HG03135 (cell line): ENCODE measurements at regions not wholly inside any gene's neighbourhood (a gene's known extent, or its start where the extent isn't known, plus 50 kb on each side); places are given as distances from the start of the nearest gene placed in this dataset.
"Not testable (repeated sequence)": the region's sequence is repeated elsewhere in the genome, so short reads cannot be mapped to it uniquely, and the experiment has no call there.

ENCODE experiments used
- ATAC-seq: cut with Tn5 transposase; IDR thresholded peaks from one replicate; pipeline ENCODE4 v1.9.1; 2021; ENCODE audit warnings: mild to moderate bottlenecking, moderate library complexity; ENCODE audit not compliant: unreplicated experiment

GRCh38 chr1:206311611-206312273, 108.4 kb downstream of the SRGAP2 start:
- not testable (repeated sequence) for ATAC-seq

- not testable (repeated sequence) for ATAC-seq
Measured at GRCh38 chr1:206312274-206312665, 108.9 kb downstream of the SRGAP2 start.

- ATAC-seq = not testable (repeated sequence)
Measured at GRCh38 chr1:206314951-206315636, 111.8 kb downstream of the SRGAP2 start.

GRCh38 chr1:206316901-206317300, 113.6 kb downstream of the SRGAP2 start:
- not testable (repeated sequence) for ATAC-seq

- ATAC-seq = not testable (repeated sequence)
Measured at GRCh38 chr1:206317878-206318514, 114.7 kb downstream of the SRGAP2 start.

- not testable (repeated sequence) for ATAC-seq
Measured at GRCh38 chr1:206320227-206320626, 116.9 kb downstream of the SRGAP2 start.

- not testable (repeated sequence) for ATAC-seq
Measured at GRCh38 chr1:206326159-206326939, 123.0 kb downstream of the SRGAP2 start.

- ATAC-seq = not testable (repeated sequence)
Measured at GRCh38 chr1:206331597-206331996, 128.3 kb downstream of the SRGAP2 start.

GRCh38 chr1:206333316-206333715, 130.0 kb downstream of the SRGAP2 start:
- not testable (repeated sequence) for ATAC-seq

GRCh38 chr1:206333897-206334296, 130.6 kb downstream of the SRGAP2 start:
- ATAC-seq = not testable (repeated sequence)

- not testable (repeated sequence) for ATAC-seq
Measured at GRCh38 chr1:206334481-206334880, 131.1 kb downstream of the SRGAP2 start.

GRCh38 chr1:206335162-206335561, 131.8 kb downstream of the SRGAP2 start:
- ATAC-seq = not testable (repeated sequence)

GRCh38 chr1:206335875-206336846, 132.8 kb downstream of the SRGAP2 start:
- ATAC-seq = not testable (repeated sequence)

GRCh38 chr1:206337024-206337423, 133.3 kb upstream of the IKBKE start:
- not testable (repeated sequence) for ATAC-seq

- ATAC-seq = not testable (repeated sequence)
Measured at GRCh38 chr1:206350493-206351275, 119.6 kb upstream of the IKBKE start.

GRCh38 chr1:206351276-206352052, 118.8 kb upstream of the IKBKE start:
- ATAC-seq = not testable (repeated sequence)

- ATAC-seq = not testable (repeated sequence)
Measured at GRCh38 chr1:206356310-206356709, 114.0 kb upstream of the IKBKE start.

GRCh38 chr1:206357962-206358361, 112.3 kb upstream of the IKBKE start:
- ATAC-seq = not testable (repeated sequence)
